ENCODE measurements at regions not wholly inside any gene's neighbourhood (a gene's known extent, or its start where the extent isn't known, plus 50 kb on each side); places are given as distances from the start of the nearest gene placed in this dataset.
"Not testable (repeated sequence)": the region's sequence is repeated elsewhere in the genome, so short reads cannot be mapped to it uniquely, and the experiment has no call there.

DNA sequence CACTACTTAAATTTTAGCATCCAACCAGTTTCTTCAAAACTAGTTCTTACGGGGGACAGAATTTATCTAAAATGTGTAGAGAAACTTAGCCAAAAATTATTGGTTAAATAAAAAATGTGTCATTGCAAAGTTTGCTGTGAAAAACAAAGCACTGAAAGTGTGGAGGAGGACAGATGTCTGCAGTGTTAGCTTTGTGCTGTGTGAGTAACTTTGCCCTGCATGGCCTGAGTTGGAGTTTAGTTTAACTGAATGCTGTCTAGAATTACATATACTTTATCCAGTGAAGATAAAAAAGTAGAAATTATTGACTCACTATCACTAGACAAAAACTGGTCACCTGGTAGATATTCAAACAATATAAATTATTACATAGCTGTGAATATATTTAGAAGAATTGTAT is 1225.2 kb upstream of the CELF4 start:
- Histone ChIP-seq H3K4me3 (no peak overlapping the region), H3K27ac (no peak overlapping the region), H3K9me3 (no peaks in the 10 kb centered on the region), H3K36me3 (no peaks in the 10 kb centered on the region), H3K27me3 (replicated peaks; ENCODE audit: insufficient read depth) (no peaks in the 10 kb centered on the region), H3K4me1 (ENCODE audit: control insufficient read depth in 1 of 2, low read depth in 2 of 2) (no peaks in the 10 kb centered on the region)
- TF ChIP-seq, protein P1, sequence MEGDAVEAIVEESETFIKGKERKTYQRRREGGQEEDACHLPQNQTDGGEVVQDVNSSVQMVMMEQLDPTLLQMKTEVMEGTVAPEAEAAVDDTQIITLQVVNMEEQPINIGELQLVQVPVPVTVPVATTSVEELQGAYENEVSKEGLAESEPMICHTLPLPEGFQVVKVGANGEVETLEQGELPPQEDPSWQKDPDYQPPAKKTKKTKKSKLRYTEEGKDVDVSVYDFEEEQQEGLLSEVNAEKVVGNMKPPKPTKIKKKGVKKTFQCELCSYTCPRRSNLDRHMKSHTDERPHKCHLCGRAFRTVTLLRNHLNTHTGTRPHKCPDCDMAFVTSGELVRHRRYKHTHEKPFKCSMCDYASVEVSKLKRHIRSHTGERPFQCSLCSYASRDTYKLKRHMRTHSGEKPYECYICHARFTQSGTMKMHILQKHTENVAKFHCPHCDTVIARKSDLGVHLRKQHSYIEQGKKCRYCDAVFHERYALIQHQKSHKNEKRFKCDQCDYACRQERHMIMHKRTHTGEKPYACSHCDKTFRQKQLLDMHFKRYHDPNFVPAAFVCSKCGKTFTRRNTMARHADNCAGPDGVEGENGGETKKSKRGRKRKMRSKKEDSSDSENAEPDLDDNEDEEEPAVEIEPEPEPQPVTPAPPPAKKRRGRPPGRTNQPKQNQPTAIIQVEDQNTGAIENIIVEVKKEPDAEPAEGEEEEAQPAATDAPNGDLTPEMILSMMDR (IDR thresholded peaks at IDR 0.05), result no peak
- no peak for DNase-seq (ENCODE audit: low spot score)
- no peak for ATAC-seq (ENCODE audit: insufficient number of reproducible peaks, low FRiP score, low read depth)

DNA sequence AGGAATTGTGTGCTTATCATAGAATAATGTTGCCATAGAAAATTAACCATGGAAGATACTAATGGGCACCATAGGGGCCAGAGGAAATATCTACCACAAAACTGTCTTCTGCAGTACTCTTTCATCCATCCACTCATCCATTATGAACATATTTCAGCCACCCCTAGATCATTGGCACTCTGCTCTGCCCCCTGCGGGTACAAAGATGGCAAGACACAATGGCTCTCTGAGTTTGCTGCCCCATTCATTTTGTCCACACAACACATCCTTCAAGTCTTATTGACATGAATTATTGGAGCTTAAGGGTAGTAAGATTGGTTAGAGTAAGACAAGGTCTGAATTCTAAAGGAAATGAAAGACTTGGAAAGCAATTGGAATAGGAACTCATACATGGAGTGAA is 1224.7 kb upstream of the CELF4 start:
- no peak for ATAC-seq (ENCODE audit: insufficient number of reproducible peaks, low FRiP score, low read depth)
- H3K36me3 ChIP-seq, result no peaks in the 10 kb centered on the region
- no peaks in the 10 kb centered on the region for H3K4me1 ChIP-seq (ENCODE audit: control insufficient read depth in 1 of 2, low read depth in 2 of 2)
- H3K27me3 ChIP-seq (replicated peaks; ENCODE audit: insufficient read depth), result no peaks in the 10 kb centered on the region
- H3K4me3 ChIP-seq, result no peak overlapping the region
- H3K27ac ChIP-seq, result no peak overlapping the region
- no peak for DNase-seq (ENCODE audit: low spot score)
- TF ChIP-seq, protein P1 (IDR thresholded peaks at IDR 0.05), result no peak
- H3K9me3 ChIP-seq, result no peaks in the 10 kb centered on the region

DNA sequence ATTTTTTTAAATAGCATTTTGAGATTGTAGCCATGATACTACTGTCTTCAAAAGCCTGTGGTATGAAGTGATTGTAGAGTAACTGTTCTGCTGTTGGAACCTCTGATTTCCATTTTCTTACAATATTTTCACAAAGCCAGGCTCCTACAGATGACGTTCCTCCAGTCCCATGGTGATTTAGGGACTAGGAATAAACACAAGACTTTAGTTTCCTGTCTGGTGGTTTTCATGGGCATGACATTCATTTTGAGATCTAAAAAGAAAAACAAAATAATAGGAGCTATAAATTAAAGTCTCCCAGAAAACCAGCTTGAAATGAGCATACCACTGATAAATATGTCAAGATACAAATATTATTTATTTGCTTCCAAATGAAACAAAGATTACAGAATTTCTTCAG is 1223.5 kb upstream of the CELF4 start:
- TF ChIP-seq, protein P1 (IDR thresholded peaks at IDR 0.05), result no peak
- Histone ChIP-seq H3K36me3 (no peaks in the 10 kb centered on the region), H3K27me3 (replicated peaks; ENCODE audit: insufficient read depth) (no peaks in the 10 kb centered on the region), H3K4me1 (ENCODE audit: control insufficient read depth in 1 of 2, low read depth in 2 of 2) (no peaks in the 10 kb centered on the region), H3K27ac (no peak overlapping the region), H3K4me3 (no peak overlapping the region), H3K9me3 (no peaks in the 10 kb centered on the region)
- no peak for ATAC-seq (ENCODE audit: insufficient number of reproducible peaks, low FRiP score, low read depth)
- no peak for DNase-seq (ENCODE audit: low spot score)

DNA sequence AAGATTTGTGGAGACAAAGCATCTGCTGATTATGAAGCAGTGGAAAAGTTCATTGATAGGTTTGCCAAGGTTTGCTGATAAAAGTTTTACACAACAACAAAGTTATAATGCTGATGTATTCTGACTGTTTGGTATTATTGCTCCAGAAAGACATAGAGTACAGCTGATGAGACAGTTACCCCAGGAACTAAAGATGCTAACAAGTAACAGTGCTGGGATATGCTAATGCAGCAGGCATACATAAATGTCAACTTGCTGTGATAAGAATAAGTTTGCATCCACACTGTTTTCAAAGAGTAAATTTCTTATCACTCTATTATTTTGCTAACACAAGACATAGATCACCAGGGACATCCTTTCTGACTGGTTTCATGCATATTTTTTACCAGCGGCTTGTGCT is 1221.3 kb upstream of the CELF4 start:
- no peak for ATAC-seq (ENCODE audit: insufficient number of reproducible peaks, low FRiP score, low read depth)
- no peaks in the 10 kb centered on the region for H3K4me1 ChIP-seq (ENCODE audit: control insufficient read depth in 1 of 2, low read depth in 2 of 2)
- DNase-seq (ENCODE audit: low spot score), result no peak
- no peaks in the 10 kb centered on the region for H3K27me3 ChIP-seq (replicated peaks; ENCODE audit: insufficient read depth)
- TF ChIP-seq, protein P1 (IDR thresholded peaks at IDR 0.05), result no peak
- H3K4me3 ChIP-seq, result no peak overlapping the region
- no peak overlapping the region for H3K27ac ChIP-seq
- H3K36me3 ChIP-seq, result no peaks in the 10 kb centered on the region
- H3K9me3 ChIP-seq, result no peaks in the 10 kb centered on the region

DNA sequence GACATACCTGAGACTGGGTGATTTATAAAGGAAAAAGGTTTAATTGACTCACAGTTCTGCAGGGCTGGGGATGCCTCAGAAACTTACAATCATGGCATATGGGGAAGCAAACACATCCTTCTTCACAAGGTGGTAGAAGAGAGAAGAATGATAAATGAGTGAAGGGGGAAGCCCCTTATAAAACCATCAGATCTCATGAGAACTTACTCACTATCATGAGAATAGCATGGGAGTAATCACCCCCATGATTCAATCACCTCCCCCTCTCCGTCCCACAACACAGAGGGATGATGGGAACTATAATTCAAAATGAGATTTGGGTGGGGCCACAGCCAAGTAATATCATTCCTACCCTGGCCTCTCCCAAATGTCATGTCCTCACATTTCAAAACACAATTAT is 1206.0 kb upstream of the CELF4 start:
- H3K27ac ChIP-seq; H3K4me3 ChIP-seq; H3K27me3 ChIP-seq (replicated peaks; ENCODE audit: insufficient read depth); H3K4me1 ChIP-seq (ENCODE audit: control insufficient read depth in 1 of 2, low read depth in 2 of 2); ATAC-seq (ENCODE audit: insufficient number of reproducible peaks, low FRiP score, low read depth); DNase-seq (ENCODE audit: low spot score); H3K36me3 ChIP-seq; H3K9me3 ChIP-seq: not testable (repeated sequence)

DNA sequence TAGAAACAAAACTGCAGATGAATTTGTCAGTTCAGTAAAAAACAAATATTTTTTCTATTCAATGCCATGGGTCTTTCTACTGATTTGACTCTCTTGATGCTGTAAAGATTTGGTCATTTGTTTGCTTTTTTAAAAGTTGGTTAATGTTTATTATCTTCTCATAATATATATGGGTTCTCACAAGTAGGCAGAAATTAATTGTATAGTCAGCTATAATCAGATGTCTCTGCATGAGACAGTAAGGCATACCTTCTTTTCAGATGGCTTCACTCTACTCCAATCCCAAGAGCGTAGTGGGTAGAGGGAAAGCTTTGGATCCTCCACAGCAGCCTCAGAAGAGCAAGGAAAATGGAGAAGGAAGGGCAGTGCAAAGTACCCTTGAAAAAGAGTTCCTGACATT is 1202.9 kb upstream of the CELF4 start:
- H3K4me1 ChIP-seq (ENCODE audit: control insufficient read depth in 1 of 2, low read depth in 2 of 2), result no peaks in the 10 kb centered on the region
- no peak overlapping the region for H3K27ac ChIP-seq
- ATAC-seq (ENCODE audit: insufficient number of reproducible peaks, low FRiP score, low read depth) (no peak), DNase-seq (ENCODE audit: low spot score) (no peak)
- H3K36me3 ChIP-seq, result no peaks in the 10 kb centered on the region
- no peak overlapping the region for H3K4me3 ChIP-seq
- no peaks in the 10 kb centered on the region for H3K9me3 ChIP-seq
- no peaks in the 10 kb centered on the region for H3K27me3 ChIP-seq (replicated peaks; ENCODE audit: insufficient read depth)
- TF ChIP-seq, protein P1 (IDR thresholded peaks at IDR 0.05), result no peak
